Embryonic facial prominence (tissue), 1 donor: ENCODE measurements at regions not wholly inside any gene's neighbourhood (a gene's known extent, or its start where the extent isn't known, plus 50 kb on each side); places are given as distances from the start of the nearest gene placed in this dataset.

Experiments
- DNase-seq: peaks from one replicate; pipeline ENCODE4 v3.0.0-alpha.2; 2016; ENCODE audit errors: extremely low spot score

DNA sequence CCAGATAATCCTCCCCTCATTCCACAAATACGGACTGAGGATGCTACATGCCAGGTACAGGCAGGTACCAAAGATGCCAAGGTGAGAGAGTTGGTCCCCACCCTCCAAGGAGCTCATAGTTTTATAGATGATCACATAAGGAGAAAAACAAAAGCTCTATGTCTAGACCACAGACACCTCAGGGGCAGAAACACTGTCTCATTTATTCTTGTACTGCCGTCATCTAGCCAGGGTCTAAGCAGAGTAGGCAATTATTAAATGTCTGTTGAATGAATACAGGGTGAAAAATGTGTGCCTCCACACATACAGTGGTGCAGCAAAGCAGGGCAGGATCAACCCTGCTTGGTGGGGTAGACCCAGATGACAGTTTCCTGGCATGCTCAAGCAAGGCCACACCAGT is 439.8 kb upstream of the JARID2 start:
- no peak for DNase-seq

DNA sequence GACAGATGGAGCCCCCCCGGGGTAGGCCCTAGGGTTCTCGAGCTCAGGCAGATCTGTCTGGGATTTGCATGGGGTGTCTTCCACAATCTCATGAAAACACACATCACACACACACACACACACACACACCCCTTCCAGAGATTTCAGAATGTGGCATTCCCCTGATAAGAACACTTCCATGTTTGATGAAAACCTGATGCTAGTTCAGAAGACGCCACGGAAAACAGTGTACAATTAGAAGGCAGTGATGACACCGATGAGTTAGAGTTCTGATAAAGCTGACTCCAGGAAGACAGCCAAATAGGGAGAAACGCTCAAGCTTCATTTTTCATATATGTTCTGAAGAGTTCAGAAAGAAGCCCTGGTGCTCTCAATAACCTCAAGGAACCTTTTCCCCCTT is 438.7 kb upstream of the JARID2 start:
- no peak for DNase-seq

DNA sequence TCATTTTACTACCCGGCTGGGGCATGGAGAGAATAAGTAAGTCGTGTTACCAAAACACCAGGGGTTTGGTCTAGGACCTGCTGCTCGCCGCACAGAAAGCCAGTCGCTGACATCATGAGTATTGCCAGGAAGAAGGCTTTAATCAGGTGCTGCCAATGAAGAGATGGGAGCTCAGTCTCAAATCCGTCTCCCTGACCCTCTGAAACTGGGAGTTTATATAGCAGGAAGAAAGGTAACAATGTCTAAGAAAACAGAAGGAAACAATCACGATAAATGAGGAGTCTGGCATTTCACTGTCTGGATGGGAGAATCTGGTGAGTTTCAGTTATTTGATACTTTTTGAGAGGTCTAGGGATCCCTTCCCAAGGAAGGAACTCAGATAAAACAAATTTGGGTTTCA is 437.9 kb upstream of the JARID2 start:
- no peak for DNase-seq

DNA sequence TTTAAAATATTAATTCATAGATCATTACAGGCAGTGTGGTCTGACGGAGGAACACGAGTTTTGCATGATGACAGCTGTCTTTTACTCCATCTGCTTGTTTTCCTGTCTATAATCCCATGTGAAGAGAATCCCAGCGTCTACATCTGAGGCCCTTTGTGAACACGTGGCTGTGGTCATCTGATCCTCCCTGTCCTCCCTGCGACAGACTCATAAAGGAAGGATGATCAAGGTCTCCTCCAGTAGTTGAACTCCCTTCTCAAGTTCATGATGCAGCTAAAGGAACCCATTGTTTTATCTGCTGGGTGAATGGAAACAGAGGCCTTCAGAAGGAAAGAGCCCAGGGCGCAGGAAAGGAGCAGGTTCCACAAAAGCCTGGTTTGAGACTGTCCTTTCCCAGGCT is 435.8 kb upstream of the JARID2 start:
- DNase-seq = no peak

DNA sequence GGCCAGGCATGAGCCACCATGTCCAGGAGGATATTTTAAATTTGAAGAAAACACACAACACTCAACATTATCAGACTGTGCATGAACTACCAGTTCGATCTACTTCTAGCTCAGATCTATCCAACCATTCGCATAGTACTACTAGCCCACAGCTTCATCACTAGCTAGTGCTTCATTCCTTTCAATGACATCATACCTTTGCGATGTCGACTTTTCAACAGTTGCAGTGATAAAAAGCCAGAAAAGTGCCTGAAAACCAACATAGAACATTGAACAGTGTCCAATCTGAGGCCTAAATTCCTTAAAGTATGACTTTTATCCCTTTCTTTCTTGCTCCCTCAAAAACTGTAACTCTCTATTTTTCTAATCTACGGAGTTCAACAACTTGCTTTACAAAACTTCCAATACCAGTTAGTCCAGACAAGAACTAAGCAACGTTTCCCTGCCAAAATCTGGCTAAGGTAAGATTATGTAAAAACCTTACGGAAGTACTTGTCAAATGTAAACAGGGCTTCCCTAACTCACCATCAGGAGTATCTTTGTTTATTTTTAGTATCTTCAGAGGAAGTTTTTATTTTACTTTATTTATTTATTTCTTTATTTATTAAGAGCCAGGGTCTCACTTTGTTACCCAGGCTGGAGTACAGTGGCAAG is 434.0 kb upstream of the JARID2 start:
- DNase-seq = no peak

DNA sequence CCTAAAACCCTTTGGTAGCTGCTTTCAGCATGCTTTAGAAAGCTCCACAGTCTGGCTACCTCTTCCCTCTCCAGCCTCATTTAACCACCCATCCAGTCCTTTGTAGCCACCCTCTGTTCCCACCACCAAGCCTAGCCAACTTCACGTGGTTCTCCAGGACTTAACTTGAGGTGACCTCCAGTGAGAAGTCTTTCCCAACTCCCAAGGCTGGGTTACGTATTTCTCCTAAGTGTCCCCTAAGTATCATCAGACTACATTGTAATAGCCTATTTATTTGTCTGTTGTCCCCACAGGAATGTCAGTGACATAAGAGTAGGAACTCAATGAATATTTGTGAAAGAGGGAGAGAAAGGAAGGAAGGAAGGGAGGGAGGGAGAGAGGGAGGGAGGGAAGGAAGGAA is 431.9 kb upstream of the JARID2 start:
- DNase-seq = no peak

DNA sequence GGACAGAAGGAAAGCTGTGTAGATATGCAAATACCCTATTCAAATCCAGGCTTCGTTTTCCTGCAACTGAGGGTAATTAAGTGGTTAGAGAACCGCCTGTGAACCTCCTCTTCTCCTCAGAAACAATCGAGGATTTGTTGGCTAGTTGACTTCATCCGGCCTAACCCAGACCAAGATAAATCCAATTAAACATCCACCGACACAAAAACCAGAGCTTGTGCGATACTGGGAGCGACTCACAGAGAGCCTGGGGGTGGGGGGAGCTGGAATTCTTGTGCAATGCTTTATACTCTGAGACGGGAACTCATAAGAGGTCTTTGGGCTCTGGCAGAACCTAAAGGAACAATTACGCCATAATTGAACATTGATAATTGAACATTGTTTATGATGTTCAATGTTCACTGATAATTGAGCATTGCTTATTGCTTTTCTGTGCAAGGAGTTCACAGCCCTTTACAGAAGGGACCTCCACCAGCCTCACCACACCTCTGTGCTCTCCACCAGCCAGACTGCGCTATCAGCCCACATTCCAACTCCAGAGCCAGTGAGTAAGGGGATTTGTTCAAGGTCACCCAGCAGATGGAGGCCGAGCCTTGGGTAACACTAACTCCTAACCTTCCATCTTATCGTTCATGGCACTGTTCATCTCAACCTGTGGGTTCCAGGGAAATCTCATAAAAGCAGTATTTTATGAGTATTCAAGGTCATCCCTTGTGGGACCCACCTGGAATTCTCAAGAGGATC is 429.6 kb upstream of the JARID2 start:
- no peak for DNase-seq

DNA sequence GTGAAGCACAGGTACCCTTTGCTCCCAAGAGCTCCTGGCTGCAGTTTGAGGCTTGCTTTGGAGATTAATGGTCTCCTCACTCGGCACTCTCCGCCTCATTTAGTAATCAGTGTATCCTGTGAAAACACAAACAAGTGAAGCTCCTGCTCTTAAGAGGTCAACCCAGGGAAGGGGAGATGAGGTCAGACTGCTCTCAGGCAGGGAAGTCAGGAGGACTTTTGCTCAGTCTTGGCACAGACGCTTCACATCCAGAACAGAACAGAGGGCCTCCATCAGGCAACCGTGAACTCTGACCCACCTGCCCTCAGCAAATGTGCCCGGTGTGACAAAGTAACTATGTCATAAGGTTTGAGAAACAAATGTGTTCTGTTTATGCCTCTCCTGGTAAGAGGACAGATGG is 428.8 kb upstream of the JARID2 start:
- no peak for DNase-seq

DNA sequence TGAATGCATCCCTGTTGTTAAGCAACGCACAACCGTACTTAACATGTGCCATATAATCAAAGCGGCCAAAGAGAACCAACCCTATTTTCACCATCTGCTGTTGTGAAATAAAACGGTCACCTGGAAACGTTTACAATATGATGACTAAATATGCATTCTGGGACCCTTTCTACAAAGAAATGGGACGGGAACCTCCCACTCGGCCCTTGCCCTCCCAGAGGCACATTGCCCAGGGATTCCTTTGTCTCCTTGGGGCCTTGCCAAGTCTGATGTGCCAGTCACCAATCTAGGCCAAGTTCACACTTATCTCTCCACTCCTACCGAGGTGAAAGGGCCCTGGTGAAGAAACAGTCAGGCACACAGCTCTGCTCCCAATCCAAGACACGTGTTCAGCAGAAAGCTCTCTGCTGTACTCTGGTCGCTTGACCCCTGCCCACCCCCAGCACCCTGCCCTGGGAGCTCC is 427.4 kb upstream of the JARID2 start:
- no peak for DNase-seq

DNA sequence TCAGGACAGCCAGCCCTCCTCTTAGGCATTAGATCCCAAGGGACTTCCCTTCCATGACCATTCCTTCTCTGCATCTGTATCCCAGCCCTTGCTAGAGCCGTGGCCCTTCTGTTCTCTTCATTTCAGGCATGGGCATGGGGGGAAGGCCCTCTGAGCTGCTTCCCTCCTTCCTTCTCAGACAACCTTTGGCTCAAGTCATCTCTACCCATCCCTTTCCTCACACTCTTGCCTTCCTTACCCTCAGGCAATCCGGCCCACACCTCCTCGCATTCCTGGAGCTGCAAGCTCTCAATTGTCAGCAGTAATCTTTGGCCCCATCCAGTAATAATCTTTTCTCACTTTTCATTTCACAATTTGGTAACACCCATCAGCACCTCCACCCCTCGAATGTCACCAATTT is 426.9 kb upstream of the JARID2 start:
- no peak for DNase-seq

DNA sequence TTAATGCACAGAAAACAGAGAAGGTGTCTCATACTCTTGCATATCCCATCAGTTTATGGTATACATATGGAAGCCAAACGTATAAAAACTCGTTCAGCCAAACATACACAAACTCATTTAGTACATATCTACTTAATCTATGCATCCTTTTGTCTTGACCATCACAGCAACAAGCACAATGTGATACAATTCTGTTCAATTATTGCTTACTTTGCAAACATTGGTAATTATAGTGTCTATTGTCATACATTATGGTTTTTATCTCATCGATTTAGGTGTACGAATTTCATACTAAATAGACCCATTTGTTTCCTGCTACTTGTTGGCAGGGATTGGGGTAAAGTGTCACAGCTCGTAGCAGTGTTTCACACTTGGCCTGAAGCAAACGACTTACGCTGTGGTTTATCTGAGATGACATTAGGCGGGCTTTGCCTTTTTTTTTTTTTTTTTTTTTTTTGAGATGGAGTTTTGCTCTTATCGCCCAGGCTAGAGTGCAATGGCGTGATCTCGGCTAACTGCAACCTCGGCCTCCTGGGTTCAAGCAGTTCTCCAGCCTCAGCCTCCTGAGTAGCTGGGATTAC is 425.9 kb upstream of the JARID2 start:
- no peak for DNase-seq

DNA sequence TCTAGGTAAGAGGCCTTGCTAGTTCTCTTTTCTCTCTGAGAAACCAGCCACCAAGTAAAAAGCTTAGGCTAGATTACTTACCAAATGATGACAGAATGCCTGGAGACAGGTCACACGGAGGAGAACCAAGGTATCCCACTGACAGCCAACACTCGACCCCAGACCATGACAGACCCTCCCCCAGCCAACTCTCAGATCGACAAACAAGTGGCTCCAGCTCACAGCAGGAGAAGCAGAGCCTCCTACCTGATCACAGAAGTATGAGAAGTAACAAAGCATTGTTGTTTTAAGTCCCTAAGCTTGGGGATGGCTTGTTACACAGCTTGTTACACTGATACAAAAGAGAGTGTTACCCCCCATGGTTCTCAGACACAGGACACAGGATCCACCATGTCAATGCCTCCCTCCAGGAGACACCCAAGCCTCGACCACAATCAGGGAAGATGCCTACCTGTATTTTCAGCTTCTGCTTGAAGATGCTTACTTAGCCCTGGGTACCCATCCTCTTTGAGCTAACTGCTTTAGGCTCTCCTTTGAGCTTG is 423.8 kb upstream of the JARID2 start:
- no peak for DNase-seq

DNA sequence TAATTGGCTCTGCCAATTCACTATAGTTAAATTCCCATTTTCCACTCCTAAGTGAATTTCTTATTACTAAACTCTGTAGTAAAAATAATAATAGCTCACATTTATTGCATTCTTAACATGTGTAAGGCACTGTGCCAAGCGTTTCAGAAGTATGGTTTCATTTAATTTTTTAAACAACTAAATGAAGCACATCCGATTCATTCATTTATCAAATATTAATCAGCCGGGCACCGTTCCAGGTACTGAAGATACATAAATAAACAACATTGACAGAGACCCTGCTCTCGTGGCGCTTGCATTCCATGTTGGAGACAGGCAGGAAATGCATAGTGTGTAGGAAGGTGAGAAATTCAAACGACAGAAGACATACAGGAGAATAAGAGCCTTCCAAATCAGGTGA is 423.2 kb upstream of the JARID2 start:
- DNase-seq = no peak

DNA sequence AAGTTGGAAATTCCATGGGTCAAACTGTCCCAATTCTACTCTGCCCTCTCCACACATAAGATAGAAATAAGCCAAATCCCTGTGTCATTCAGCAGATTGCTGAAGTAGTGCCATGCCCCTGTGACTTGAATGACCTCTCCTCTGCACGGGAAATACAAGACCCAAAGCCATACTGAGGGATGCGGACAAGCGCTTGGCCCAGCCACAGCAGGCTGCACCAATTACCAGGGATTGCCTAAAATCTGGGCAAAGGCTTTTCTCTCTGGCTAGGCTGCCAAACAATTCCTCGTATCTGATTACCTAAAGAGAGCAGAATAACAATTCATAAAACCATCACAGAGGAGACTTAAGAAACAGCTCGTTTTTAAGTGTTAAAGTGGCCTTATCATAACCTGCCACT is 421.8 kb upstream of the JARID2 start:
- no peak for DNase-seq

DNA sequence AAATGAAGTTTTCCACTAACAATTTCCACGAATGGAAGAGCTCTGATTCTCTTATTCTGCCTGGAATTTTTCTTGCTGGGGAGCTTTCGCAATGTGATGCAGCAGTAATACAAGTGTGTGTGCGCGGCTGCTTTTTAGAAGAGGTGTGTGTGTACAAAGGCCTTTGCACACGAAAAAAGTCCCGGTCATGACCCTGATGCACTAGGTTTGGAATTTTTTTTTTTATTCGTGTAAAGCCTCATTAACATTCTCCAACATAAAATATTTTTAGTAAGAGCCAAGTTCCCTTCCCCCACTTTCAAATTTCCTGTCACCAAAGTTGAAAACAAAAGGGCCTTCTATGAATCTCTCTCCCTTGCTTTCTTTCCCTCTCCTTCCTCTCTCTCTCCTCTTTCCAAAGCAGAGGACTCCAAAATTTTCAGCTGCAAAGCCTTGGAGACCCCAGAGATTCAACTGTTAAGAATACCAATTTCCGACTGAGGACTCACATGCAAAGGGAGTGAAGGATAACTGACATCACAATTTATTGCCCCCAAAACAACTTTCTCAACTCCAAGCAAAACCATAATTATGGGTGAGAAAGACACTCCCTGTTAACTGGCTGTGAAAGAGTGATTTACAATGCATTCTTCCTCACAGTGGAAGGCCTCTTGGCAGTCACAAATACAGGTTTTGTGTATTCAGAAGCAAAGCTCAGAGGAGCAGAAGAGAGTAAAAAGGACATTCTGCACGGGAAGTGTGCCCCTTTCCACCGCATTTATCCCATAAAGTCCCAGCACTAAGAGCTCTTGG is 421.2 kb upstream of the JARID2 start:
- no peak for DNase-seq

DNA sequence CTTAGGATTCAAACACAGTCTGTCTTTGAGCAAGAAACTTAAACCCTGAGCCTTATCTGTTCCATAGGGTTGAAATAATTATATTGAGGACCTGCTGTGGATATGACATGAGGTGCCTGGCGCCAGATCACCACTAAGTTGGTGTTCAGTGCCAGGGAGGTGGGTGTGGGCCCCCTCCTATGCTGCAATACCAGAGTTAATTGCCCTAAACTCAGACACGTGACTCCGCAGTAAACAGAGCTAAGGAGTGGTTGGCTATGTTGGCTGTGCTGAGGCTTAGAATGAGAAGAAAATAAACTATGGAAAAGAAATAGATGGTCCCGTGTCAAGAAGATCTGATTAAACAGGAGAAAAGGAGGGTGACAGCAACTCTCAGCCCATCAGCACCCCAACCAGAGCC is 419.4 kb upstream of the JARID2 start:
- no peak for DNase-seq

DNA sequence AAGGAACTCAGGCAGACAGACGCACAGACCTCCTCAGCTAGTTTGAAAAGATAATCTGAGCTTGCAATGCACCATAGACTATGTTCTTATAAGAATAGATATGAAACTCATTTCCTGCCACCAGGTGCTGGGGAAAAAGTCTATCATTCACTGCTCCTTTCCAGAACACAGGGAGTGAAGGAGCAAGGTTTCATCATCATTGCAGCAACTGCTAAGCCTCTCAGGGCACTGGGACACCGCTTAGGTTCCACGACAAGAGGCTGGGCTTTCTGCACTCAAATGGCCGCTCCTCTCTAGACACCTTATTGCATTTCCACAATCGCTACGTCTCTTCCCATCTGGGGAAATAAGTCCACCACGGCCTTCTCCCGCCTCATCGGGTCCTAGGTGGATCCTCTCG is 418.5 kb upstream of the JARID2 start:
- no peak for DNase-seq

DNA sequence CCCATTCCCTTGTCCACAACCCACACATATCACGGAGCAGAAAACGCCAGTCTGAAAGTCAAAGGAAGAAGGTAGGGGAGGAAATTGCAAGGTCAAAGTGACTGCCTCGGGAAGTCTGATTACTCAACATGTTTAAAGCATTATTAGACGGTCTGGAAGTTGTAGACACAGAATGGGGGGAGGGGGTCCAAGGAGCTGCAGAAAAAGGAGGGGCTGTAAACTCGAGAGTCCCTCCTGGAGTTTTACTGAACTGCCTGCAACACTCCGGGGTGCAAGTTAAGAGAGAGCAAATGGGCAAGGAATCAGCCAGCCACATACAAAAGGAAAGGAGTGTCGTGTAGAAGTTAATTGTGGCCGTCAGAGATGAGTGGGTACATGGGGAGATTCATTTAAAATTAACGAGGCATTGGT is 417.7 kb upstream of the JARID2 start:
- DNase-seq = no peak

DNA sequence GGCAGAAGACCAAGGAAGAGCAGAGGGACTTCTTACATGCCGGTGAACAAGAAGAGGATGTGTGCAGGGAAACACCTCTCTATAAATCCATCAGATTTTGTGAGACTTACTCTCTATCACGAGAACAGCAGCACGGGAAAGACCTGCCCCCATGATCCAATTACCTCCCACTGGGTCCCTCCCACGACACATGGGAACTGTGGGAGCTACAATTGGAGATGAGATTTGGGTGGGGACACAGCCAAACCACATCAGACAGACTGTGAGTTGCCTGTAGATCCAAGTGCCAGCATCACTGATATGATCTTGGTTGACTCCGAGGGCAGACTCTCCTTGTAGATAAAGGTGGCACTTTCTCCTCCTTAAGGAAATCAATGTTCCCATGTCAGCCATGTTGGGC is 414.8 kb upstream of the JARID2 start:
- DNase-seq = no peak

DNA sequence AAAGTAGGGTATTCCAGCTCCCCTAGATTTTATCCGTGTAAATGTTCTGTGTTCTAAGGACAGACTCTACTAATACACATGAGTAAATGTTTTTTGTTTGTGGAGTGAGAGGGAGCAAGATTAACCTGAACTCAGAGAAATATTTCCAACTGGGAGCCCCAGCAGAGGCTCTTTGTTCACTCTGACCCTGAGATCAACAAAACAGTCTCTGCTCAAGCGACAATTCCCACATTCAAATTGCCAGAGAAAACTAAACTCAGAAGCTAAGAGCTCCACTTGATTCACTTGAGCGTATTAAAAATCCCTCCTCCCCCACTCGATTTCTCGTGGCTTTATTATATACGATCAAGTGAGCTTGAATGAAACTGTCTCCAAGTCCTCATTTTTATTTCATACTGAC is 413.9 kb upstream of the JARID2 start:
- DNase-seq = no peak

DNA sequence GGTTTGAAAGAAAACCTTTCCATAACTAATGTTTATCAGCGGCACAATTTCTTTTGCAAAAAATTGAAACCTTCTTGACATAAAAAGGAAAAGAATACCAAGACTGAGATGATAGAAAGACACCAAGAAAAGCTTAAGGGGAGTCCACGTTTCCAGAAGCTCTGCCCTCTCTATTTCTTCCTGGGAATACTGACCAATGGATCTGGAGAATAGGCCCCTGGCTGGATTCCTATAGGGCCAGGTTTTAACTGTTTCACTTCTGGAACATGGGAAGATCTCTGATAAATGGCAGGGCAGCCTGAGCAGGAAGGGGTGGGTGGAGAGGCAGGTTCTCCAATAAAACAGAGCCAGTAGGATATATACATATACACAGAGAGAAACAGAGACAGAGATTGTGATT is 413.4 kb upstream of the JARID2 start:
- no peak for DNase-seq

DNA sequence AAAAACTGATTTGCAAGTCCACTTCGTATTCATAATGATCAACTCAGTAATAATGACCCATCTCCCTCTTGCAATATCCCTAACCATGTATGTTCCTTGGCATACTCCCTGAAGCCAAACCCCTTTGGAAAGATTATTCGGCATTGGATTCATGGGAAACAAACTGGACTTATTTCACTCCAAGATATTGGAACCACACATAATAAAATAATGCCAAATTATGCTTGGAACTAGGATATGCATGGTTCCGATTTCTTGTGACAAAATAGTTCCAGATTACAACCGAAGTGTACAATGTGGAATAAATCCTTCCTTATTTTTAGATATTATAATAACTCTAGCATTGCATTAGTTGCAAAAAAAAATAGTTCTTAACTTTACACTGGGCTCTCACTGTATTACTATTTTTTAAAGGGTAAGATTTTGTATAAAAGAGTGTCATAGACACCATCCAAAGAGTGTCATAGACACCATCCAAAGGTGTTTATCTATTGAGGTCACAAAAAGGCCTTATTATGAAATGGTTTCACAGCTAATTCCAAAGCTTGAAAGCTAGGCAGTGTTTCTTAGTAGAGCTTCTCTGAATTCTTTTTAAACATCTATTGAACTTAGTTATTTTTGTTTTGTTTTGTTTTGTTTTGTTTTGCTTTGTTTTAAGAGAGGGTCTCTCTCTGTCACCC is 410.9 kb upstream of the JARID2 start:
- no peak for DNase-seq
